ENCODE measurements at regions not wholly inside any gene's neighbourhood (a gene's known extent, or its start where the extent isn't known, plus 50 kb on each side); places are given as distances from the start of the nearest gene placed in this dataset.

GRCh38 chr11:80778432-80778831 lies 1337.6 kb upstream of the TENM4 start:
- Histone ChIP-seq H3K27me3 (no peaks in the 10 kb centered on the region), H3K4me3 (no peak overlapping the region), H3K36me3 (replicated peaks; ENCODE audit: insufficient read depth, low read depth) (no peaks in the 10 kb centered on the region), H3K9me2 (replicated peaks; ENCODE audit: insufficient read depth) (no peaks in the 10 kb centered on the region), H3K4me1 (ENCODE audit: insufficient read depth) (no peaks in the 10 kb centered on the region), H3K27ac (no peak overlapping the region), H3K9me3 (ENCODE audit: low read depth) (no peaks in the 10 kb centered on the region), H4K20me1 (ENCODE audit: insufficient read depth, poor library complexity, severe bottlenecking) (no peaks in the 10 kb centered on the region), H3K79me2 (no peaks in the 10 kb centered on the region), H2AFZ (no peak overlapping the region), H3K4me2 (no peak overlapping the region)
- 78% methylated on average over 3 of the region's 3 CpGs for WGBS (ENCODE audit: low lambda C conversion rate, missing lambda C conversion rate)
- DNase-seq (ENCODE audit: low spot score): no peak
- TF ChIP-seq EZH2phosphoT487 (IDR thresholded peaks at IDR 0.05; ENCODE audit: low read depth, severe bottlenecking, unreplicated experiment): no peak
- no peak for TF ChIP-seq CTCF (IDR thresholded peaks at IDR 0.05; ENCODE audit: poor library complexity)
- no peak for TF ChIP-seq EZH2 (IDR thresholded peaks at IDR 0.05; ENCODE audit: borderline replicate concordance)

- H3K4me1 ChIP-seq (ENCODE audit: insufficient read depth): no peaks in the 10 kb centered on the region
- H2AFZ ChIP-seq: no peak overlapping the region
- no peaks in the 10 kb centered on the region for H3K79me2 ChIP-seq
- DNase-seq (ENCODE audit: low spot score): no peak
- TF ChIP-seq CTCF (IDR thresholded peaks at IDR 0.05; ENCODE audit: poor library complexity): no peak
- no peak for TF ChIP-seq EZH2phosphoT487 (IDR thresholded peaks at IDR 0.05; ENCODE audit: low read depth, severe bottlenecking, unreplicated experiment)
- TF ChIP-seq EZH2 (IDR thresholded peaks at IDR 0.05; ENCODE audit: borderline replicate concordance): no peak
- no peak overlapping the region for H3K4me2 ChIP-seq
- H4K20me1 ChIP-seq (ENCODE audit: insufficient read depth, poor library complexity, severe bottlenecking): no peaks in the 10 kb centered on the region
- H3K27me3 ChIP-seq: no peaks in the 10 kb centered on the region
- WGBS (ENCODE audit: low lambda C conversion rate, missing lambda C conversion rate): 66% methylated on average over 3 of the region's 3 CpGs
- no peak overlapping the region for H3K4me3 ChIP-seq
- H3K27ac ChIP-seq: no peak overlapping the region
- H3K36me3 ChIP-seq (replicated peaks; ENCODE audit: insufficient read depth, low read depth): no peaks in the 10 kb centered on the region
- no peaks in the 10 kb centered on the region for H3K9me2 ChIP-seq (replicated peaks; ENCODE audit: insufficient read depth)
- H3K9me3 ChIP-seq (ENCODE audit: low read depth): no peaks in the 10 kb centered on the region
Measured at GRCh38 chr11:80773919-80774318, 1333.1 kb upstream of the TENM4 start.

GRCh38 chr11:80771017-80771416 lies 1330.2 kb upstream of the TENM4 start:
- no peak overlapping the region for H3K4me3 ChIP-seq
- no peaks in the 10 kb centered on the region for H3K9me2 ChIP-seq (replicated peaks; ENCODE audit: insufficient read depth)
- WGBS (ENCODE audit: low lambda C conversion rate, missing lambda C conversion rate): 70% methylated on average over 2 of the region's 2 CpGs
- no peaks in the 10 kb centered on the region for H3K79me2 ChIP-seq
- no peaks in the 10 kb centered on the region for H3K4me1 ChIP-seq (ENCODE audit: insufficient read depth)
- H3K36me3 ChIP-seq (replicated peaks; ENCODE audit: insufficient read depth, low read depth): no peaks in the 10 kb centered on the region
- no peaks in the 10 kb centered on the region for H3K27me3 ChIP-seq
- no peak overlapping the region for H3K27ac ChIP-seq
- H4K20me1 ChIP-seq (ENCODE audit: insufficient read depth, poor library complexity, severe bottlenecking): no peaks in the 10 kb centered on the region
- H3K9me3 ChIP-seq (ENCODE audit: low read depth): no peaks in the 10 kb centered on the region
- TF ChIP-seq CTCF (IDR thresholded peaks at IDR 0.05; ENCODE audit: poor library complexity) (no peak), EZH2 (IDR thresholded peaks at IDR 0.05; ENCODE audit: borderline replicate concordance) (no peak), EZH2phosphoT487 (IDR thresholded peaks at IDR 0.05; ENCODE audit: low read depth, severe bottlenecking, unreplicated experiment) (no peak)
- no peak overlapping the region for H2AFZ ChIP-seq
- no peak for DNase-seq (ENCODE audit: low spot score)
- no peak overlapping the region for H3K4me2 ChIP-seq

- Histone ChIP-seq H3K4me3 (no peak overlapping the region), H4K20me1 (ENCODE audit: insufficient read depth, poor library complexity, severe bottlenecking) (no peaks in the 10 kb centered on the region), H2AFZ (no peak overlapping the region), H3K9me2 (replicated peaks; ENCODE audit: insufficient read depth) (no peaks in the 10 kb centered on the region), H3K9me3 (ENCODE audit: low read depth) (no peaks in the 10 kb centered on the region), H3K27ac (no peak overlapping the region), H3K79me2 (no peaks in the 10 kb centered on the region), H3K4me2 (no peak overlapping the region), H3K27me3 (no peaks in the 10 kb centered on the region), H3K4me1 (ENCODE audit: insufficient read depth) (peaks cover 5% of the 10 kb centered on the region), H3K36me3 (replicated peaks; ENCODE audit: insufficient read depth, low read depth) (no peaks in the 10 kb centered on the region)
- DNase-seq (ENCODE audit: low spot score): no peak
- 100% methylated on average over 1 of the region's 1 CpG for WGBS (ENCODE audit: low lambda C conversion rate, missing lambda C conversion rate)
- TF ChIP-seq EZH2phosphoT487 (IDR thresholded peaks at IDR 0.05; ENCODE audit: low read depth, severe bottlenecking, unreplicated experiment): no peak
- TF ChIP-seq CTCF (IDR thresholded peaks at IDR 0.05; ENCODE audit: poor library complexity): no peak
- TF ChIP-seq EZH2 (IDR thresholded peaks at IDR 0.05; ENCODE audit: borderline replicate concordance): no peak
Measured at GRCh38 chr11:80758787-80759186, 1318.0 kb upstream of the TENM4 start.
